GM18508 (cell line): ENCODE measurements at regions not wholly inside any gene's neighbourhood (a gene's known extent, or its start where the extent isn't known, plus 50 kb on each side); places are given as distances from the start of the nearest gene placed in this dataset.
"Not testable (repeated sequence)": the region's sequence is repeated elsewhere in the genome, so short reads cannot be mapped to it uniquely, and the experiment has no call there.

Experiments used
- ATAC-seq: cut with Tn5 transposase; IDR thresholded peaks from one replicate; pipeline ENCODE4 v1.9.1; 2021; ENCODE audit warnings: moderate number of reproducible peaks; ENCODE audit not compliant: insufficient read depth, unreplicated experiment

DNA sequence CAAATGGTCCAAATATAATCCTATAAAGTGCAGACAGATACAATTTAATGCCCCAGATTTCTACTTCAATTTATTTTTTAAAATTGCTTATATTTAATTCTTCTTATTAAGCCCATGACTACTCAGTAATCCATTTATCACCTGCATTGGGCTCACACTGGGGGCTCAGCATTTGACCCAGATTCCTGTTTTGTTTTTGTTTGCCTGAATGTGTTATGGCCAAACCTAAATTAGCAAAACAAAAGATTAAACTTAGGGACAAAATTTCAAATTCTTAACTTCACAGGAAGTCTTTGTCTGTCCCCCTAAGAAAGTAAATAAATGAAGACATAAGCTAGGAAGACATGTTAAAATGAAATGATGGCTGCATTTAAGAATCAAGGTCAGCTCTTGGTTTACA lies 322.3 kb downstream of the RMST start:
- ATAC-seq: no peak

DNA sequence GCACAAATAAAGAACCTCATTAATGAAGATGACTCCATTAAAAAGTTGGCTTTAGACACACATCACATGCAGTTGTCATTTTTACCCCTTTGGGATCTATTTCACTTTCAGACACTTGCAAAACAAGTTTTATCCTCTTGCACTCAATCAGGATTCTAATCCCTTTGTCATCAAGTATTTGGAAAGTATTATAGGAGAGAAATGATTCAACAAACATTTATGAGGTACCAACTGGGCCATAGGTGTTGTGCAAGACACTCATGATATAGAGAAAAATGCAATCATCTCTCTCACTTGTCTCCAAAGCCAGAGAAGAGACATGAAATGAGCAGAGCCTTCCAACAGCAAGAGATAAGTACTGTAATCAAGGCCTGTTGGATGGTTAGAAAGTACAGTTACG lies 327.7 kb downstream of the RMST start:
- no peak for ATAC-seq

DNA sequence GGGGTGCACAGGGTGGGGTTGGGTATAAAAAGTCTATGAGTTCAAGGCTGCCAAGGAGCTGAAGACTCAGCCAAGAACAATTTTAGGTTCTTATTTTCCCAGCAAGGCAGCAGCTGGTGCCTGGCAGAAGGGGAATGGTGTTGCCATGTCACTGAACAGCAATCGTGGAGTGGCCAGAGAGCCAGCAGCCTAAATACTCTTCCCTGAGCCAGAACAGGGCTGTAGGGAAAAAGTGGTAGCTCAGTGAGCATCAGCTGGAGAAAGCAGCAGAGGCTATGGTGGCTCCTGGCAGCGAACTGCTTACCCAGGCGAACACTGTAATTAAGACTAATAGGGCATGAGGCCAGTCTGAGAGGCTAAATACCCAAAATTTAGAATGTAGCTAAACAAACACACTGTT lies 334.9 kb downstream of the RMST start:
- no peak for ATAC-seq

DNA sequence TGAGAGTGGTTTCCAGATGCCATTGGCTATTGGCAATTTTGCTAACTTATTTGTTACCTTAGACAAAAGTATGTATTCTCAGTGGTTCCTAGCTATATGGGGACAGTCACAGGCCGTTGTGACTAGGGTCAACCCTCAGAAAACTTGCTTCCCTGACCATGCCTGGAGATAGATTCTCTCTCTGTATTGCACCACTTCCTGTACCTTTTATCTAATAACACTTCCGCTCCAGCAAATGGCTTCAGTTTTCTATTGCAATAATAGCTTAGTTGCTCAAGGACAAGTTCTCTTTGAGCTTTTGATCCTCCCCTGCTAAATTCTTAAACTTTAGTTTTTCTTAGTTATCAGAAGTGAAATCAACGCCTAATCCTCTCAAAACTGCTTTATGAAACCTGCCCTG lies 338.0 kb downstream of the RMST start:
- no peak for ATAC-seq

DNA sequence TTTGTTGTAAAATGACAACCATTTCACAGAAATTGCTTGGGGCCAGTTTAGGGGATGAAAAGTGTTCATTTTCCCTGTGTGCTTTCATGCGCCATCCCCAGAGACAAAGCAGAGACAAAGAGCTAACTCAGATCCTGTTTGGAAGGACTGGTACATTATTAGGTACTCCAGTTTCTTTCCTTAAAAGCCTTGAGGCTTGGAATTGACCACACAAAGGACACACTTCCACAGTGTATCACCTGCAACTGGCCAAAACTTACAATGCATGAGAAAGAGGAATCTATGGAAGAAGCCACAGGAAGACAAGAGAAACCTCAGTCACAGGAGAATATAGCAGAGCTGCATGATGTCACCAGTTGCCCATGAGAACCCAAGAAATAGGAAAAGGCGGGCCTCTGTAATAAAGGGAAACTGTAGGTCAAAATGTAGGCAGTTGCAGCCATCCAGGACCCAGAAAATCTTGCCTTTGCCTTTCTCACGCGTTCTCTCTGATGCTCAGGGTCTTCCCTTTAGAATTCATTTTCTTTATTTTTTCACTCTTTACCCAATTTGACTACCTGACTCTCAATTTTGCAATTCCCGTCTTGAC lies 339.0 kb downstream of the RMST start:
- ATAC-seq: no peak

DNA sequence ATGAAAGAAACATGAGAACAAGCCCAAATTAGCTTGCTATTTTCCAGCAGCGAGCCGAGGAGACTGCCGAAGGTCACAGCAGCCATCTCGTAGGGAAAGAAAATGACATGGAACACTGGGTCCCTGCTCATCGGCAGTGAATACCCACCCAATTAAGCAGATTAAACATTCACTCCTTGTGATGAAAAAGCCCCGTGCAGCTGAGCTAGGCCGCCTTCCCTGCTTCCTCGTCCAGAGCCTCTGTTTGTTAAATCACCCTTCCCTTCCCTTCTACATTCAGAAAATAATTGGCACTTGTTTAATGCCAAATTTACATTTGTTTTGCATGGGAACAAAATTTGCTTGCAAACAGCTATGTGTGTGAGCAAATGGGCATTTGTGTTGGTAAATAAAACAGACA lies 342.5 kb downstream of the RMST start:
- ATAC-seq: no peak

DNA sequence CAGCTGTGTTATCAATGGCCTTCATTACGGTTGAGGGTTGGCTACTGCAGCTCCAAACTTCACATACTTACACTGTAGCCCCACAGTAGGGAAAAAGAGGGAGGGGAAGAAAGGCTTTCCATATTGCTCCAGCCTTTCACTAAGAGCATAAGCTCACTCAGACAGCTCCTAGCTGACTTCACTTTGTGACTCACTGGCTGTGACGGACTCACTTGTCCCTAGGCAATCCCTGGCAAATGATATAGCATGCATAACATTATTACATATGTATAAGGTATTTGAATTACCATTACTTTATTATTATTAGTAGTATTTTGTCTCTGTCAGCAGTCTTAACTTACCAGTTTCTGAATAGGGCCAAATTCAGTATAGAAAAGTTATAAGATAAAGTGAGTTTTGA lies 350.7 kb downstream of the RMST start:
- ATAC-seq: no peak

DNA sequence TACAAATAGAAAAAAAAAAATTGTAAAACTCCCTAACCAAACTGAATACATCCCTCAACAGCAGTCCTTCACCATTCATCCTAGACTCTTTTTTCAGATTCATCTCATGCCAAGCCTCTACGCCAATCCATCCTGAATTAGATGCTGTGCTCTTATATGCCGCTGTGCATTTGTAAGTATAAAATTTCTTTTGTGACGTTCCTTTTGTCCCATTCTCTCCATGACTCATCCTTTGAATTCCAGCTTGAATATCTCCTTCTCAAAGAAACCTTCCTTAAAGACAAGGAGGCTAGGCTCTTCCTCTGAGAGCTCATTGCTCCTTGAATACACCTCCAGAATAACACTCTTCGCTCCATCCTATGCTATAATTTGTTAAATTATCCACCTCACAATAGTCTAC lies 359.2 kb downstream of the RMST start:
- no peak for ATAC-seq

DNA sequence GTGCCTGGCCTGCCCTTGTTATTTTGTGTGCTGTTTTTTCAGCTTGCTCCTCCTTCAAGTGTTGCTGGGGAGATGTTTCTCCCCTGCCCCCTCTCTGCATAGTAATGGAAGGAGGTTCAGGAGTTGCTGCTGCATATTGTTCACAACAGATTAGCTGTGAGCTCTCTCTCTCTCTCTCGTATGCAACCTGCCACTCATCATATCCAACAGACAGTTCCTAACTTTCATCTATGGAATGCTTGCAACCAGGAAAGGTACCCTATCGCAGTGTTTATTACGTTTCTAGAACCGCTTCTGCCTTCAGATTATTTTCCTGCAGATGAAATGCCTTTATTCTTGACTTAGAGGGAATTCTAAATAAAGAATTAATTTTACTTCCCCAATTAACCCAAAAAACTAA lies 372.9 kb downstream of the RMST start:
- no peak for ATAC-seq

DNA sequence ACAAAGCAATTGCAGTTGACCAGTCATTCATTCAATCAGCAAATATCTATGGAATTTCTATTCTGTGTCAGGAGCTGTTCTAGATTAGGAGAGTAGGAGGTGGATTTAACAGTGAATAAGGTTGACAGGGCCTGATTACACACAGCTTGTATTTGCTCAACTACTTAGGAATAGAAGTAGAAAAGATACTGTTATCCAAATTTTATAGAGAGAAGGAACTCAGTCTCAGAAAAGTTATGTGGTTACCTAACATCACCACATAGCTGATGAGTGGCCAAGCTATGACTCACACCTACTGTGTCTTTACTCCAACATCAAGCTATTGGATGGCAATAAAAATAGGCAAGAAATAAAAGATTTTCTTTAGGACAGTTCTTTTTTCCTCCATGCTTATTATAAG lies 374.8 kb downstream of the RMST start:
- no peak for ATAC-seq

DNA sequence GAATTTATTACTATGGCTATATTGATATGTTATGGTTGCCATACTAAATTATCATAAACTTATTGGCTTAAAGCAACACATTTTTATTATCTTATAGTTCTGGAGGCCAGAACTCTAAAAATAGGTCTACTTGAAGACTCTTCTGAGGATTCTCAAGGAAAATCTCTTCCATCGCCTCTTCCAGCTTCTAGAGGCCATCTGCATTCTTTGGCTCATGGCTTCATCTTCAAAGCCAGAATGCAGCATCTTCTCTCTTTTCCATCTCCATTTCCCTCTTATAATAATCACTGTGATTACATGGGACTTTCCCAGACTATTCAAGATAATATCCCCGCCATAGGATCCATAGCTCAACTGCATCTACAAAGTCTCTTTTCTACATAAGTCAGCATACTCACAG lies 385.4 kb downstream of the RMST start:
- ATAC-seq: no peak

DNA sequence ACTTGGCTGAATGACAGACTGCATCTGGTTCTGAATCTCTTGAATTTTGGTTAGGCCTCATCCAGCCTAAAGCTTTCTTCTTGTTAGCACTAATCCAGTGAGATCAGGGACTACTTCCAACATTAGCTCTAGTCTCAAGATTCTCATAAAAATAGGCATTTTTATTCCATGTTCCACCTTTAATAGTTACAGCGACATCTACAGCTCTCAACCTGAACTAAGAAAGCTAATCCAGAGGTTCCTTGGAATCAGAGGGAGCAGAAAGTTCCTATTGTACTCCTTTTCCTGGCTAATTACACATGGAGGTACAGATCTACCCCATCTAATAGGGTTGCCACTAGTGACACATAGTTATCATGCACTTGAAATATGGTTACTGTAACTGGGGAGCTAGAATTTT lies 391.9 kb downstream of the RMST start:
- ATAC-seq: no peak

DNA sequence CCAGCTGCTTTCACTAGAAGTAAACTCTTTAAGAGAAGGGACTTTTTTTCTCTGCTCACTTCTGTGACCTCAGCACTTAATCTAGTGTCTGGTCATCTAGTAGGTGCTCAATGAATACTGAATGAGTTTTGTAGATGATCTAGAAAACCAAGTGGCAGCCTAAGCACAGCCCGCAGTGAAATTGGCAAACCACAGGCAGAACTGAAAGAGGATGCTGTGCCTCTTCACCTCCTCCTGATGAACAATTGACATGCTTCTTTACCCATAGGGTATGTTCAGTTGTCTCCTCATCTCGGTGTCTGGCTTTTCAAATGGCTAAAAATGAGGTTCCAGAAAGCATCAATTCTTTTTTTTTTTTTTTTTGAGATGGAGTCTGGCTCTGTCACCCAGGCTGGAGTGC lies 399.5 kb downstream of the RMST start:
- no peak for ATAC-seq

DNA sequence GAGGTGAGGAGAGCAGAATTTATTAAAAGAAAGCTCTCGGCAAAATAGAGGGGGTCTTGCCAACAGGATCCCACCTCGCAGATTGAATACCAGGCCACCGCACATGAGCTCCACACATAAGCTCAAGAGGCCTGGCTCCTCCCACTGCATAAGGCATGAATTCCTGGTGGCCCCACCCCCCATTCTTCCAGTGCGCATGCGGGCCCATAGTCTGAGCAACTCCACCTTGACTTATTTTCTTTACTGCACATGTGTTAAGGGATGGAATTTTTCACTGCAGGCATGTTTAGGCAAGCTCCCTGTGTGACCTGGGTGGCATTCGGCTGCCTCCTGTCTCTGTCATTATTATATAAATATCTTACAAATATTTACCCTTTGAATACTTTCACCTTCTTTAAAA lies 412.5 kb downstream of the RMST start:
- no peak for ATAC-seq

DNA sequence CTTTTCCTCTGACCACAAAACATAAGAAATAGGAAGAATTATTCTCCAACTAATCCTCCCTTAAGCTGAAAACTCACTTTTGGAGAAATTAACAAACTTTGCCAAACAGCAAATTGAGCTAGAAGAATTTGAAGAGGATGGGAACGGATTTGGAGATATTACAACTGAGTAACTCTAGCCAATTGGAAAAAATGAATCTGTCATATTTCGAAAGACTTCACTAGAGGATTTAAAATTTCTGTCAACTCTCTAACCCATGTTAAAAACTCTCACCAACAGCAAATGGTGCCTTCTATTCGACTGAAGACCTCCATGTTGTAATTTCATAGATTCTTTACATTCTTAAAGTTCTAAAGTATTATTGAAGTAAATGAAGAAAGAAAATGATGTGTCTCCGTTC lies 414.2 kb downstream of the RMST start:
- ATAC-seq: no peak

DNA sequence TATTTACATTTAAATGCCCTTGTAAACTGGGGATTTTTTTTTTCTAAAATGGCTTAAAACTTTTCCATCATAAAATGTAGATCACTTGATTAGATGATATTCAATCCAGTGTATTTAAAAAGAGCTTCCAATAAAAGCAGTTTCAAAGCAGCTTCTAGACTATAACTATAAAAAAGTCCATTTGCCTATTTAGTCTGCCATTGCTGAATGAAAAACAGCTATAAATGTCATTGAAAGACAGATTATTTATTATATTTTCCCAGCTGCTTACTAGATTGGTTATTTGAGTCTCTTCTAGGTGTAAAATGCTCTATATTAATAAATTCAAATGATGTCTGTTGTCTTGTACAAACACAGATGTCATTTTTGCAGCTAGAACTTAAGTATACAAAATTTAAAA lies 414.8 kb downstream of the RMST start:
- no peak for ATAC-seq

DNA sequence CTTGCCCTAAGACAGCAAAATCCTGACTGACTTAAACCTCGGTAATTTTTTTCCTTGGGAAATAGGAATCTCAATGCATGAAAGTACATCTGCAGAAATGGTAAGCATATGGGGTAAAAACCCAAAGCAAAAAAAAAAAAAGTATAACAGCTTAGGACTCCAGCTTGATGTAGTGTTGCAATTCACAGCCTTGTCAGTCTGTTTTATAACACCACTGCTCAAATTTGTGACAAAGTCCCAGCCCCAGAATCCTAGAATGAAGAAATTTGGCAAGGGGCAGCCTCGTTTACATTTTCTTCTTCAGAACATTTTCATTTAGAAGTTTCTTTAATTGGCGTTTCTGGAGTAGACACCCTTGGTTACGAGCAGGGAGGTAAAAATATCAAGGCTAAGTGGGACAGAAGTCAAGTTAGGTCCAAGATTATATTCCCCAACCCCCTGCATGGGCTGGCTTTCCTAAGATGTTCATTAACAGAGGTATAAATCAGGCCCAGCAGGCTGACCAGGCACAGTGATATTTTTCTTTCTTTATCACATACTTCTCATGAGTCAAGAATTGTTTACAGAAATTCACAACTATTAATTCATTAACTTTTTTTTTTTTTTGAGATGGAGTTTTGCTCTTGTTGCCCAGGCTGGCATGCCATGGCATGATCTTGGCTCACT lies 424.0 kb downstream of the RMST start:
- no peak for ATAC-seq

DNA sequence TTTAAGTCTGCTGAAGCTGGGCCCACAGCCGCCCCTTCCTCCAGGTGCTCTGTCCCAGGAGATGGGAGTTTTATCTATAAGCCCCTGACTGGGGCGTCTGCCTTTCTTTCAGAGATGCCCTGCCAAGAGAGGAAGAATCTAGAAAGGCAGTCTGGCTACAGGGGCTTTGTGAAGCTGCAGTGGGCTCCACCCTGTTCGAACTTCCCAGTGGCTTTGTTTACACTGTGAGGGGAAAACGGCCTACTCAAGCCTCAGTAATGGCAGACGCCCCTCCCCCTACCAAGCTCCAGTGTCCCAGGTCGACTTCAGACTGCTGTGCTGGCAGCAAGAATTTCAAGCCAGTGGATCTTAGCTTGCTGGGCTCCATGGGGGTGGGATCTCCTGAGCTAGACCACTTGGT lies 435.3 kb downstream of the RMST start:
- ATAC-seq: not testable (repeated sequence)

DNA sequence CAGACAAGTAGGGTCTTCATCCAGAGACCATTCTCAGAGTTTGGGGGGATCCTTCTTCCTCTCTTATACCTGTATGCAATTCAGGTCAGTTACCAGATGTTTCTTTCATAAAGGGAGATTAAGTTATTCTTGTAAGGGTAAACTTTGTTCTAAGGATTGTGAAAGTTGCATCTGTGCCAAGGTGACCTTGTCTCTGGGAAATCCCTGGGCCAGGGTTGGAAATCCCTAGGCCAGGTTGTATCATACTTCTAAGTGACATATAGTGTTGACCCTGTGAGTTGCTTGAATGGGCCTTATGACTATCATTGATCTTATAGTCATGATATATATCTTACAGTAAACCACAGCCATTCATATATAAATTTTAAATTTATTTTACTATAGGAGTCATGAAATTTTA lies 436.9 kb downstream of the RMST start:
- no peak for ATAC-seq

DNA sequence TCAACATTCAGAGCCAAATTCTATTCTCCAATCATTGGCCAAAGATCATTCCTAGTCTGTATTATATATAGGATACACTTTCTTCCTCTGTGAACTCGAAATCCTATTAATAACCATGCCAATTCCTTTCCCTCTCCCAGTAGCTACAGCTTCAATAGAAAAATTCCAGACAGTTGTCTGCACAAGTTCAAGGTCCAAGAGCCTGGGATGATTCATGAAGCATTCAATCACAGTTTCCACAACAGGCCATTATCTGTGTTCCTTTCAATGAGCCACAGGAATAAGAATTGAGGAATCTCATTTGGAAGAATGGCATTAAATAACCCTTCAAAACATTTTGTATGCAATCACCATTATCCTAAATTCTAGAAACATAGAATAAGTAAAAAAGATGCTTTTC lies 437.4 kb downstream of the RMST start:
- ATAC-seq: no peak

DNA sequence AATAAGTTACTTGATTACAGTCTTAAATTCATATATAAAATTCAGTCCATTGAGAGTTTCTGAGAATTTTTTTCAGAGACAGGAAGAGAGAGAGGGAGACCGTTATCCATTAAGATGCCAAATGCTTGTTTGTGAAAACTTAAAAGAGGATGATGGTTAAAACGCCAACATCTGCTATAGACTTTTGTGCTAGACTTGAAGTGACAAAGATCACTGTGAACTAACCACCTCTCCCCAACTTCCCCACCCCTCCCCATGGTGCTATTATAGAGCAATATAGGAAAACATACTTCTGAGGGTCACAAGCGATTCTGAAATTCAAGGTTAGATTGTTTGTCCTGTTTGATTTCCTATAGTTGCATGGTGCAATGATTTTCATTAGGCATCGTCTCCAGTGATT lies 440.8 kb downstream of the RMST start:
- no peak for ATAC-seq

DNA sequence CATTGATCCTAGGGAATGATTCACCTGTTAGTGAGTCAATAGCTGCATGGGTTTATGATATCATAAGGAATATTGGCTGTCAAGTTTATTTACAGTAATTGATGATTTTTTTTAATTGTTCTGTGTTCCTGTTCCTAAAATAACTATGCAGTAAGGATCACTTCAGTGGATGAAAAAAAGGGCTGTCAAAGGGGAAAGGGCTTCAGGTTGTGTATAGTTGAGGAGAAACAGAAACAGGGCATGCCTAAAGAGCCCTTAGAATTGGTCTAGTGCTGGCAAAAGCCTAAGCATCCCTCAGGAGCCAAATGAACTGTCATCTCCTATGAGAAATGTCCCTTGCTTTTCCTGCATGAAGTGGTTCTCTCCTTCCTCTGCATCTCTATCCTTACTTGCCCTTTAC lies 444.9 kb downstream of the RMST start:
- no peak for ATAC-seq

DNA sequence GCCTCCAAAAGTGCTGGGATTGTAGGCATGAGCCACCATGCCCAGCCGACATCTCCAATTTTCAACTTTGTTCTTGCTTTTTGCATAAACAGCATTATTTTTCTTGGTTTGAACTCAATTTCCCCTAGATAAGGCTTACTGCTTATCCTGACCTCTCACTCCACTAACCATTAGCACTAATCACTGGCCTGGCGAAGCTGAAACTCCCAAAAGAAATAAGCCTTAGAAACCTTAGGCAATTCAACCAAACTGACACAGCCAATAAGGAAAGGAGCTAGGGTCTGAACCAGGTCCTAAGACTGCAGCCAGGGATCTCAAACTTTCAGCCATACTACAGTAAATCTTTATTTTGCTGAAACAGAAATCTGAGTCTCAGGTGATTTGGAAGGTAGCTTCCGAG lies 448.0 kb downstream of the RMST start:
- ATAC-seq: no peak
